NCI-H526 (cell line): ENCODE measurements at regions not wholly inside any gene's neighbourhood (a gene's known extent, or its start where the extent isn't known, plus 50 kb on each side); places are given as distances from the start of the nearest gene placed in this dataset.
"Not testable (repeated sequence)": the region's sequence is repeated elsewhere in the genome, so short reads cannot be mapped to it uniquely, and the experiment has no call there.

Source experiments
- DNase-seq, 2 experiments: peaks; one replicate each; lab custom pipeline; 2025; lab: John Stamatoyannopoulos, UW

DNA sequence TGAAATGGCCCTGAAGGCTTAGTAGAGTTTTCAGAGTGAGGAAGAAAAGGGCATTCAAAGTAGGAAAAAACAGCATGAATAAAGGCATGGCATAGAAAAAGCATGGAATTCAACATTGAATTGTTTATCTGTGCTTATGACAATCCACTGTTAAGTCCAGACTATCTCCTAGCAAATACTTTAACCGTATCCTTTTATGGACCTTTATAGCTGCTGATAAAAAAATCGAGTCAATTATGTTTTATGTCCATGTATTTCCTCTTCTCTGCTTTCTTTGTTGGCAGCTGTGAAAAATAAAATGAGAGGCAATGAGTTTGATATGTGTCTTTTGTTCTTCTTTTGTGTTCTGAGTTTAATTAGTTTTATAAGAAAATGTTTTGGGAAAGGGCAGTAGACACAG lies 70.4 kb downstream of the TDRD15 start:
- DNase-seq, result no peak

DNA sequence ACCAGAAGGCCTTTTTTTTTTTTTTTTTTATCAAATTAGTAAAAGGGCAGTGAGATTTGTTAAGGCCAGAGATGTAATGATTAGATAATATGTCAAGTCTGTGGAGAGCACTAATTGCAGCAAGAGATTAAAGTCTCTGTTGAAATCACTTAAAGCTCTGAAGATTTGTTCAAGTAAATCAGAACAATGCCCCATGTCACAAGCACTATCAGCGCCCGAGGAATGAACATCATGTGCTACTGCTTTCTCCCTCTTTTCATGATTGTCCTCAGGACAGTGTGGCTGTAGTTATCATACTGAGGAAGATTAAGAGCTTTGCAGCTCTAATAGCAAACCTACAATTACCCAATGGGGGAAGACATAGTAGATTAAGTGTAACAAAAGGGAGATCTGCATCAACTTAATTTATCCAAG lies 71.1 kb downstream of the TDRD15 start:
- no peak for DNase-seq

DNA sequence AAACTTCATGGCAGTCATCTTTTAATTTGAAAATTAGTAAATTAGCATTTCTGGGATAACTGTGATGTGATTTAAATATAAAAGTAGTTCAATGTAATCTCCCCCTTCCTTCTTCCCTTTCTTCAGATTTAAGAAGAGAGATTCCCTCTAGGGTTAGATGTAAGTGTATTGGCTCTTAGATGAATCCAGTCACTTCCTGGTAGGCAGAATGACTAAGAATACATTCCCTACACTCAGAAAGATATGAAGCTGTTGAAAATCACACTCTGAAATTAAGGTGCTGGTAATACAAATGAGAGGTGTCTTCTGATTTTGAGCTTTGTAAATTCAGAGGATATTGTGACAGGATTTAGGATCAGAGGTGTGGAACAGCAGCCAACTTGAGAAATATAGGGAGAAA lies 71.6 kb downstream of the TDRD15 start:
- no peak for DNase-seq

GRCh38 chr2:21198637-21199036 lies 74.9 kb downstream of the TDRD15 start:
- DNase-seq, result no peak

GRCh38 chr2:21203976-21204375 lies 80.2 kb downstream of the TDRD15 start:
- no peak for DNase-seq

- not testable (repeated sequence) for DNase-seq
Observed at GRCh38 chr2:21214085-21214484, 90.3 kb downstream of the TDRD15 start.

DNA sequence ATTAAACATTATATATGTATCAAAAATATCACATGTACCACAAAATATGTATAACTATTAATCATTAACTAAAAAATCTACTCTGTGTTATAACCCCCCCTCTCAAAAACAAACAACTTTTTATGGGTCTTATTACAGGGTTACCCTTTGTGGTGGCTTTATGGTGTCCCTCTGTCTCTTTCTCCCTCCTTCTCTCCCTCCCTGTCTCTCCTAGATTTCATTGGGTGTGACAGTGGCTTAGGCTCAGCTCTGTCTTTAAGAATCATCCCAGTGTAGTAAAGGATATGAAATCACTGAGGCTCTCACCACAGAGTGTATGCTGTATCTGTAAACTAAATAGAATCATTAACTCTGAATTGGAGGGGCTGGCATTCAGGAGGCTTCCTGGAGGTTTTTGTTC lies 93.7 kb downstream of the TDRD15 start:
- peak in 1 of 2 experiments; percentile 21 for DNase-seq

- no peak for DNase-seq
Observed at GRCh38 chr2:21220930-21221329, 97.2 kb downstream of the TDRD15 start.

GRCh38 chr2:21223618-21224017 lies 99.8 kb downstream of the TDRD15 start:
- DNase-seq, result no peak

DNA sequence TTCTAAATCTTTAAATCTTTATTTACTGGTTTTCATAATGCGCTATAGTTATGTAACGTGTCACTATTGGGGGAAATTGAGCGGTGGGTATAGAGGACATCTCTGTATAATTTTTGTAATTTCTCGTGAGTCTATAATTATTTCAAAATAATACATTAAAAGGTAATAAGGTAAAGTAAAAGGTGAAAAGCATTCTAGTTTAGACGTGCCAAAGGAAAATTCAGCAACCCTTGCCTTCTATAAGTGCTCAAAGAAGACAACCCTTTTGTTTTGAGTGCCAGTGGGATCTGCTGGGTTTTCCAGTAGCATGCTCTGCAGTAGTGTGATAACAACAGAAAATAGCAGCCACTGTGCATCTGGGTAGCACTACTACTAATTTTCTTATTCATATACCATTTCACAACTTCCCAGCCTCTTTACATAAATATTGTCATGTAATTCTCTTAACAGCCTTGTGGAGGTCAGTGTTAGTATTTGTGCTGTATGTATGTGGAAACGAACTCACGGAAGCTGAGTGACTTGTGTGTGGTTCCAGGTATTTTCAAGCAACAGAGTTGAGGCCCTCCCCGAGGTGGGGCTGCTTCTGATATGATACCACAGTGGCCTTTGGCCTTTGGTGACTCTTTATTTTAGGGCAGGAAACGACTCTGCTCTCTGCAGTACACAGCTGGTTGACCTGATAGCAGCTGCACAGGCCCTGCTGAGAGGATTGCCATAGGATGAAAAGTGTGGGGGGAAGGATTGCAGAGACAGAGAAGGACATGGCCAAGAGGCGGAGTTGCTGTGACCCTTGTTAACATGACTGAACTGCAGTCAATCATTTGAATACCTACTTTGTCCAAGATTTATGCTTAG lies 104.5 kb downstream of the TDRD15 start:
- DNase-seq, result peak; percentile 12 to 34

GRCh38 chr2:21229302-21229701 lies 105.5 kb downstream of the TDRD15 start:
- no peak for DNase-seq

- DNase-seq, result no peak
Observed at GRCh38 chr2:21230140-21230539, 106.4 kb downstream of the TDRD15 start.

DNA sequence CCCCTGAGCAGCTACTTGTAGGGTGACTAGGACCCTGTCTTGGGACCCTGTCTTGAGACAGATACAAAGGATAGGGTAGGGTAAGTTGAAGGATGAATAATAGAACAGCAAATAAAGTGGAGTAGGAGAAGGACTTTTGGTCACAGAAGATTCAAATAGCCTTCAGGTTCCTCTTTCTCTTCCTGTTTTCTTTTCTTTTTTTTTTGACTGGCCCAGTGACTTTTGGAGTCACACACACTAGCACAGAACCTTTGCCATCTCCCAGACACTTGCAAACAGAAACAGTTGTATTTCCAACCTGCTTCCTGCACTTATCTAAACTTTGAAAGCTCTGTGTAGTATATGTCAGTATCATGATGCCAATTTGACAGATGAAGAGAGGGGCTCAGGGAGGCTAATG lies 108.2 kb downstream of the TDRD15 start:
- no peak for DNase-seq

GRCh38 chr2:21233194-21233593 lies 109.4 kb downstream of the TDRD15 start:
- DNase-seq, result no peak

DNA sequence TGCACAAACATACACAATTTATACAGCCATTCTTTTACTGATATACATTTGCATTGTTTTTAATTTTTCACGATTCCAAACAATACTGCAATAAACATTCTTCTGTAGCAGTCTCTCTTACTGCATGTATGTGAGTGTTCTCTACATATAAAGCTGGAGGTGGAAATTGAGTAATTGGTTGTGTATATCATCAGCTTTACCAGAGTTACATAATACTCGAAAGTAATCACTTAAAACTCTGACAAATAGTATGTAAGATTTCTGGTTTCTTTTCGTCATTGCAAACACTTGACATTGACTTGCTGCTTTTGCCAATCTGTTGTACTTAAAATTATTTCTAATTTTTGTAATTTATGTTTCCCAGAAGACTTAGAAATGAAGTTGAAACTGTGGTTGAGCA lies 110.2 kb downstream of the TDRD15 start:
- DNase-seq, result no peak

DNA sequence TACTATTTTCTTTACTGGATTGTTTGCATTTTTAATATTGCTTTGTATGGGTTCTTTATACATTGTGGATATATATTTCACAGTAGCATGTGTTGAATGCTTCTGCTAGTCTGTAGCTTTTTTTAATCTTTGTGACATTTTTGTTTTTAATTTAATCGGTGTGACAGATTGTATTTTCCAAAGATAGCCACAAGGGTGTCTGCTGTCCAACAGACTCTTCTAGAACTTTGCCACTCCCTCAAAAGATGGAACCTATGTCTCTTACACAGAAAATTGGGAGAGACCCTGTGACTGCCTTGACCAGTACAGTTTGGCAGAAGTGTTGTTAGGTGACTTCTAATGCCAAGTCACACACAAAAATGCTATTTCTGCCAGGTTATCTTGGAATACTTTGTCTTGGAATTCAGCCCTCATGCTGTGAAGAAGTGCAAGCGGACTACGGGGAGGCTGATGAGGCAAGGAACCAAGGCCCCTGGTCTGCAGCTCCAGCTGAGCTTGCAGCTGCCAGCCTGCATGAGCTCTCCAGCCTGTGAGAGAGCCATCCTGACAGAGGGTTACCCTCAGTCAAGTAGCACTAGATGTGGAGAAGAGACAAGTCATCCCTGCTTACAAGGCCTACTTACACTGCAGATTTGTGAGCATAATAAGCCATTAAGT lies 110.8 kb downstream of the TDRD15 start:
- DNase-seq, result no peak

DNA sequence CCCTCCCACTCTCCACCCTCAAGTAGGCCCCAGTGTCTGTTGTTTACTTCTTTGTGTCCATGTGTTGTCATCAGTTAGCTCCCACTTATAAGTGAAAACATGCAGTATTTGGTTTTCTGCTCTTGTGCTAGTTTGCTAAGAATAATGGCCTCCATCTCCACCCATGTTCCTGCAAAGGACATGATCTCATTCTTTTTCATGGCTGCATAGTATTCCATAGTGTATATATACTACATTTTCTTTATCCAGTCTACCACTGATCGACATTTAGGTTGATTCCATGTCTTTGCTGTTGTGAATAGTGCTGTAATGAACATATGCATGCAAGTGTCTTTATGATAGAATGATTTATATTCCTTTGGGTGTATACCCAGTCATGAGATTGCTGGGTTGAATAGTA lies 116.0 kb downstream of the TDRD15 start:
- not testable (repeated sequence) for DNase-seq

- no peak for DNase-seq
Observed at GRCh38 chr2:21244161-21244560, 120.4 kb downstream of the TDRD15 start.

DNA sequence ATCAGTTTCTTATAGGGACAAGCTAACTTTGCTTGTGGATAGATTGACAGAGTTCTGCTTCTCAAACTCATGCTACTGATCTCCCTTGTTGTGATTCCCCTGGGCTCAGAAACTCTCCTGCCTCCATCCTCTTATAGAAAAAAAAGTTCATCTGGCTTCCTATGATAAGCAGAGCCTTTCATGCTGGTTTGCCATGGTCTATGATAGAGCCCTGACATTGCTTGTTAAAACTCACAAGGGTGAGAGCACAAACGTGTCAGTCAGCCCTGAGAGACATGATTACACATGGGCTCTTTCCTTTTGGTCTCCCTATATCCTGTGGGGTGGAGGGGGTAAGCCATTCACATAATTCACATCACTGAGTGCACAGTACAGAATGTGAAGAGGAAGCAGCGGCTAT lies 121.8 kb downstream of the TDRD15 start:
- no peak for DNase-seq

DNA sequence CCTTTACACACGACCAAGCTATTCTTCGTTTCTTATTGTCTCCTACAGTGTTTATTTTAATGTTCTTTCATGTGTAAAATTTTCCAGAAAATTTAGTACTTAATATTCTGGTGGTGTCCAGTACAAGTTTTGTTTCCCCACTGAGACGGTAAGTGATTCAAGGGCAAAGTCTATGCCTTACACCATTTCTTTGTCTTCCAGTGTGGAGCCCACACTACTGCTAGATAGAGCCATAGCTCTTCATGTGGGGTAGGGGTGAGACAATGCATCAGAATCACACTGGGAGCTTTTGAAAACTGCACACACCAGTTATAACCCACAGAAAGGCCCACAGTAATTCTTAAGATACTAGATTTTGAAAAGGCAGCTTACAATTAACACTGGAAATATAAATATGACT lies 125.6 kb downstream of the TDRD15 start:
- no peak for DNase-seq

- no peak for DNase-seq
Observed at GRCh38 chr2:21250673-21251072, 126.9 kb downstream of the TDRD15 start.

DNA sequence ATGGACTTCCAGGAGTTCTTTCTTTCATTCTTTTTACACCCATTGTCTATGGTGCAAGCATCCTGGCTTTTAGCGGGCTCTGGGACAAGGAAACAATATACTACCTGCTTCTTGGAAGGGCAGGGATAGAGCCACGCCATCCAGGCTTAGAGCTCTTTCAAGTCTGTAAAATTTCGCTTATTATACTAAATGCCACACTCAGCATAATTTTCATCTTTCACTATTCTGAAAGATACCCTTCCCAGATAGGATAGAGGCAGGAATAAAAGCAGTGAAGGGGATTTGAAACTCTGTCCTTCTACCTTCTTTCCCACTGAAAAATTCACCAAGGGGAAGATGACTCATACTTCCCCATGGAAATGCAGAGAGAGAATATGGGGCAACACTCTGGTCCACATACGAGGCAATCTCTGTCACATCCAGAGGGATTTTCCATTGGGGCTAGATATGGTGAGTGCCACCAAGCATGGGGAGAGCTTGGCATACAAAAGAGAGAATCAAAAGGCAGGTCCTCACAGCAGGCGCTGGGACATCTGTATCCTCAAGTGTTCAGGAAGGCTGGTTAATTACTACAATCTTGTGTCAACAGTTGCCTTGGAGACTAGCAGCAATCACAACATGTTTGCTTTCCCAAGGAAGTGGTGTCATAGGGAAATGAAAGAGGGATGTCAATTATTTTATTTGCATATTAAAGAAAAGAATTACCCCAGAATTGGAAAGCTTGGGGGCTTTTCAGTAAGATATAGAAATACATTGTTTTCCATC lies 127.6 kb downstream of the TDRD15 start:
- DNase-seq, result peak; percentile 11 to 31
